ENCODE measurements at regions not wholly inside any gene's neighbourhood (a gene's known extent, or its start where the extent isn't known, plus 50 kb on each side); places are given as distances from the start of the nearest gene placed in this dataset.
"Not testable (repeated sequence)": the region's sequence is repeated elsewhere in the genome, so short reads cannot be mapped to it uniquely, and the experiment has no call there.

GRCh38 chr16:52234626-52235025 lies 312.3 kb downstream of the TOX3 start:
- no peak for DNase-seq

GRCh38 chr16:52229471-52229870 lies 317.5 kb downstream of the TOX3 start:
- DNase-seq: no peak

GRCh38 chr16:52227851-52228250 lies 319.1 kb downstream of the TOX3 start:
- no peak for DNase-seq

- no peak for DNase-seq
These were observed 334.1 kb downstream of the TOX3 start for GRCh38 chr16:52212841-52213240.

GRCh38 chr16:52209227-52209626 lies 337.7 kb downstream of the TOX3 start:
- DNase-seq: no peak

GRCh38 chr16:52203096-52203495 lies 343.8 kb downstream of the TOX3 start:
- no peak for DNase-seq

GRCh38 chr16:52193441-52193840 lies 353.5 kb downstream of the TOX3 start:
- DNase-seq: no peak

- peak; percentile 56 for DNase-seq
These were observed 355.3 kb downstream of the TOX3 start for GRCh38 chr16:52191531-52192134.

GRCh38 chr16:52184336-52184735 lies 362.6 kb downstream of the TOX3 start:
- no peak for DNase-seq

- DNase-seq: no peak
These were observed 364.1 kb downstream of the TOX3 start for GRCh38 chr16:52182840-52183239.

GRCh38 chr16:52174168-52174567 lies 372.8 kb downstream of the TOX3 start:
- no peak for DNase-seq

GRCh38 chr16:52171481-52171880 lies 375.5 kb downstream of the TOX3 start:
- DNase-seq: no peak

GRCh38 chr16:52167328-52167727 lies 379.6 kb downstream of the TOX3 start:
- no peak for DNase-seq

- no peak for DNase-seq
These were observed 381.0 kb downstream of the TOX3 start for GRCh38 chr16:52165961-52166360.

- DNase-seq: no peak
These were observed 397.9 kb downstream of the TOX3 start for GRCh38 chr16:52149003-52149402.

- no peak for DNase-seq
These were observed 405.1 kb downstream of the TOX3 start for GRCh38 chr16:52141871-52142270.

- DNase-seq: peak; percentile 11
These were observed 418.6 kb downstream of the TOX3 start for GRCh38 chr16:52128361-52128760.

GRCh38 chr16:52123842-52124241 lies 423.1 kb downstream of the TOX3 start:
- DNase-seq: no peak

GRCh38 chr16:52123061-52123839 lies 423.7 kb downstream of the TOX3 start:
- DNase-seq: peak; percentile 2

GRCh38 chr16:52117171-52117570 lies 429.8 kb downstream of the TOX3 start:
- no peak for DNase-seq

- no peak for DNase-seq
These were observed 432.6 kb downstream of the TOX3 start for GRCh38 chr16:52114379-52114778.

- DNase-seq: no peak
These were observed 433.3 kb downstream of the TOX3 start for GRCh38 chr16:52113533-52114183.

GRCh38 chr16:52104993-52105392 lies 441.9 kb downstream of the TOX3 start:
- DNase-seq: not testable (repeated sequence)

GRCh38 chr16:52103791-52104190 lies 443.2 kb downstream of the TOX3 start:
- DNase-seq: no peak

Data from NCI-H2171 (cell line).